Endothelial cell of umbilical vein (primary cell): ENCODE measurements at regions not wholly inside any gene's neighbourhood (a gene's known extent, or its start where the extent isn't known, plus 50 kb on each side); places are given as distances from the start of the nearest gene placed in this dataset.

Experiments
- CTCF ChIP-seq, 2 donors: IDR thresholded peaks; 1 replicate in 1 of 2; 2 replicates in 1 of 2; pipeline ENCODE4 v1.5.1; 2011; ENCODE audit warnings: low read length in 2 of 2, mild to moderate bottlenecking in 2 of 2, moderate library complexity in 2 of 2, control low read depth in 1 of 2, inconsistent platforms in 1 of 2, low read depth in 1 of 2; ENCODE audit not compliant: insufficient read depth in 1 of 2; ENCODE audit errors: extremely low read depth in 1 of 2
- EZH2 ChIP-seq: IDR thresholded peaks from 2 replicates; pipeline ENCODE4 v1.6.1; 2012; ENCODE audit warnings: borderline replicate concordance, low read depth, mild to moderate bottlenecking, moderate library complexity, low read length, inconsistent platforms; ENCODE audit not compliant: severe bottlenecking
- FOS ChIP-seq: IDR thresholded peaks from 2 replicates; pipeline ENCODE4 v1.6.1; 2011; ENCODE audit warnings: mild to moderate bottlenecking, low read length, moderate library complexity, borderline replicate concordance; ENCODE audit not compliant: insufficient read depth
- JUN ChIP-seq: IDR thresholded peaks from 2 replicates; pipeline ENCODE4 v1.6.1; 2011; ENCODE audit warnings: borderline replicate concordance, low read depth; ENCODE audit not compliant: insufficient read length, insufficient read depth
- MYC ChIP-seq: IDR thresholded peaks from one replicate; pipeline ENCODE4 v1.6.1; 2011; ENCODE audit warnings: mild to moderate bottlenecking, low read depth, low read length
- POLR2A ChIP-seq: IDR thresholded peaks from 2 replicates; pipeline ENCODE4 v1.6.1; 2012; ENCODE audit warnings: low read depth, mild to moderate bottlenecking, control low read depth, low read length
- POLR2AphosphoS5 ChIP-seq: IDR thresholded peaks from 2 replicates; pipeline ENCODE4 v1.6.1; 2012; ENCODE audit warnings: low read depth, mild to moderate bottlenecking, control low read depth, low read length, moderate library complexity; ENCODE audit not compliant: insufficient read depth
- TF ChIP-seq, protein P1 (sequence below): IDR thresholded peaks from 2 replicates; pipeline ENCODE4 v1.6.1; 2011; ENCODE audit not compliant: insufficient read depth, insufficient read length

DNA sequence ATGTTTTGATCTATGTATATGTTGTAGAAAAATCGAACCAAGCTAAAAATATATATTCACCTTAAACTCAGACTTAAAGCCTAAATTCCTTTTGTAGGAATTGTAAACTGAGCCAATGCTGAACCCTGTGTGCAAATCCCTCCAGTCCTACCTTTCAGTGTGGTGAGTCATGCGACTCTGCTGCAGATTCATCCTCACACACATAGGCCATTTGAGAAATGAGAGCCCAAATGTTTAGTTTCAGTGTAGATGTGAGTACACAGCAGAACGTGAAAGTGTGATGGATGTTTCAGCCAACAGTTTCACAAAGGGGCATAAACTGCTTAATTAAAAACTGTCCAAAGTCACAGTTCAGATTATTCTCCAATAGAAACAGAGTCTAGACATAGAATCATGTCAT is 193.2 kb downstream of the CDH19 start:
- TF ChIP-seq POLR2A (no peak), CTCF (IDR thresholded peaks at IDR 0.05; ENCODE audit: extremely low read depth in 1 of 2, insufficient read depth in 1 of 2, low read depth in 1 of 2, low read length in 2 of 2) (no peak), POLR2AphosphoS5 (no peak), JUN (no peak), FOS (no peak), EZH2 (no peak), MYC (no peak)
- TF ChIP-seq, protein P1, sequence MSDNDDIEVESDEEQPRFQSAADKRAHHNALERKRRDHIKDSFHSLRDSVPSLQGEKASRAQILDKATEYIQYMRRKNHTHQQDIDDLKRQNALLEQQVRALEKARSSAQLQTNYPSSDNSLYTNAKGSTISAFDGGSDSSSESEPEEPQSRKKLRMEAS = no peak
